GM18502 (cell line): ENCODE measurements at regions not wholly inside any gene's neighbourhood (a gene's known extent, or its start where the extent isn't known, plus 50 kb on each side); places are given as distances from the start of the nearest gene placed in this dataset.
"Not testable (repeated sequence)": the region's sequence is repeated elsewhere in the genome, so short reads cannot be mapped to it uniquely, and the experiment has no call there.

Experiments
- ATAC-seq: cut with Tn5 transposase; IDR thresholded peaks from one replicate; pipeline ENCODE4 v1.9.1; 2021; ENCODE audit warnings: mild to moderate bottlenecking; ENCODE audit not compliant: unreplicated experiment, poor library complexity

DNA sequence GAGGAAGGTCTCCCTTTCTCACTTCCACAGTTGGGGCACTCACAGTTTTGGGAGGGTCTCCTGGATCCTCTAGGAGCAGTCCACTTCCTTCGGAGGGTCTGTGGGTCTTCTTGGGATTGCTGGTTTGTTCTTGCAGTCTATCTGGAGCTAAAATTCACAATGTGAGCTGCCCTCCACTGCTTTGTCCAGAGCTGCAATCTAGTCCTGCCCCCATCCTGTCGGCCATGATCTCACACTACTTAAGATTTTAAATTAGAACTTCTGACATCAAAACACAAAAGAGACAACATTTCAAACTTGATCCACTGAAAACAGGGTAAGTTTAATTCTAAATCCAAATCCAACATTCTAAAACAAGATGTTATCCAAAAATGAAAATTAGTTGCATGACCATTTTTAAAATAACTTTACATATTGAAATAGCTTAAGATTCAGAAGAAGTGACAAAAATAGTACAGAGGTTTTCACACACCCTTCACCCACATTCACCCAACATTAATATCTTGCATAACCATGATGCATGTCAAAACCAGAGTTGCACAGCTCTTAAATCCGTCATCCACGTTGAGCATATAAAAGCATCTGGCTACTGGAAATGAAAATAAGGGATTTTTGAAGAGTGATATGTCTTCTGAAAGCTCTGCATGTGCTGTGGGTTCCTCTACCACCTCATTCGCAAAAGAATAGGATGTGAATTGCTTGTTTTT lies 113.7 kb upstream of the EPB41L4A start:
- ATAC-seq: peak; percentile 50

DNA sequence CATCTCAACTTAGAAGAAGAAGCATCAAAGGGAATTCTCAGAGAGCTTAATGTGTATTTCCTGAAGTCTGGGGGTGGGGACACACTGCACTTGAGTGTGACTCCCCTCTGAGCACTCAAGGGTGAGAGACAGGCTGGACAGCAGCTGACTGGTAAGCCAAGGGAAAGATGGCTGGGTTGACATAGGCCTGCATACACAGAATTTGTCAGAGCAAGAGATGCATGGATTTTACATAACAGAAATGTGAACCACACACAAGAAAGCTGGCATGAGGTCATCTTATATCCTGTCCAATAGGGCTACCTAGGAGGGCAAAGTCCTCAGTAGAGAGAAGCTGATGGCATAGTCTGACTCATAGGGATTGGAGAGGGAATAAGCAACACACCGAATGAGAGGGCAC lies 114.3 kb upstream of the EPB41L4A start:
- ATAC-seq: peak; percentile 45

DNA sequence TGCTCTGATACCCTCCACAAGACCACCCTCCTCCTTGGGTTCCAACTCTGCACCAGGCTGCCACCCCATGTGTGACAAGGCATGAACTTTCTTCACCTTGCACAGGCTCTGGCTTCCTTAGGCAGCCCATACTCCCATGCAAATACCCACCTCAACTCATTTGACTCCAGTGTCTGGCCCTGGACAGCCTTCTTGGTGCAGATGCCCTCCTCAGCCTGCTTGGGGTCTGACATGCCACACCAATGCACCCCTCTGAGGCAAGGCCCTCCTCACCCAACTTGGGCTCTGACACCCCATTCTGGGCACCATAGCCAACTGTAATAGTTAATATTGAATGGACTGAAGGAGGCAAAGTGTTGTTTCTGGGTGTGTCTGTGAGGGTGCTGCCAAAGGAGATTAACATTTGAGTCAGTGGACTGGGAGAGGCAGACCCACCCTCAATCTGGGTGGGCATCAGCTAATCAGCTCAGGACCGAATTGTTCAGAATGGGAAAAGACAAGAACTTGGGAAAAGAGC lies 115.0 kb upstream of the EPB41L4A start:
- ATAC-seq: no peak

- ATAC-seq: peak; percentile 63
Measured at GRCh38 chr5:112534611-112535255, 115.7 kb upstream of the EPB41L4A start.

- no peak for ATAC-seq
Measured at GRCh38 chr5:112535356-112535755, 116.3 kb upstream of the EPB41L4A start.

- not testable (repeated sequence) for ATAC-seq
Measured at GRCh38 chr5:112544558-112544957, 125.5 kb upstream of the EPB41L4A start.

- ATAC-seq: no peak
Measured at GRCh38 chr5:112546946-112547592, 128.0 kb upstream of the EPB41L4A start.

- ATAC-seq: no peak
Measured at GRCh38 chr5:112548246-112548881, 129.3 kb upstream of the EPB41L4A start.

DNA sequence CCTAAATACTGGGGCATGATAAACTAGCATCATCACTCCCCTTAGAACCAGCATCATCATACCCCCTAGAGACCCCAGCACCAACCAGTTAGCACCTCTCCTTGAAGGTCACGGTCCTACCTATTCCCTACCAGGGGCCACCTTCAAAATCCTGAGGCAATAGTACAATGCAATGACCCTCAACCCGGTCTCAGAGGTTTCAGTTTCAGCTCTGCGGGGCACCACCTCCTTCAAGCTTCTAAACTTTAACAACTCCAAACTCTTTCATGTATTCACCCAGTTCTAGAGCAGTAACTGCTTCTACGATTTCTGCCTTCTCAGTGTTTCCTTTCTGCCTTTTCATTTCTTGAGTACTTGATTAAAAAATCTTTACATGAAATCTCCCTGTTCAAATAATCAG lies 130.1 kb upstream of the EPB41L4A start:
- ATAC-seq: peak; percentile 43

- peak; percentile 55 for ATAC-seq
Measured at GRCh38 chr5:112549605-112550166, 130.6 kb upstream of the EPB41L4A start.

- ATAC-seq: no peak
Measured at GRCh38 chr5:112551419-112552032, 132.4 kb upstream of the EPB41L4A start.

DNA sequence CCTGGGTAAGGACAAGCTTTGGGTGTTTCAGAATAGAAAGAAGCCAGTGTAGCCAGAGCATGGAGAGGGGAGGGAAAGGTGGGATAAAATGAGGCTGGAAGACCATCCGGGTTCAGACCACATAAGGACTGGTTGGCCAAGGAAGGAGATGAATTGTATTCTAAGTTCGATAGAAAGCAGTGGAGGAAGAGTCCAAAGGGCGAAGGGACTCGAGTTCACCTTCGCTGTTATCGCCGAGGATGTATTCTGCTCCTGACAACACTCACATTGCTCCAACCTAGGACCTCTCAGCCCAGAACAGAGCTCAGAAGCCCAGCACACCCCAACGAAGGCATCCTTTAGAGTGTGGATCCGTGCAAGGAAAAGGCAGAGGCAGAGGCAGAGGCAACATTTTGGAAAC lies 133.1 kb upstream of the EPB41L4A start:
- ATAC-seq: no peak

GRCh38 chr5:112552791-112553190 lies 133.7 kb upstream of the EPB41L4A start:
- no peak for ATAC-seq

- ATAC-seq: no peak
Measured at GRCh38 chr5:112554101-112554977, 135.3 kb upstream of the EPB41L4A start.

DNA sequence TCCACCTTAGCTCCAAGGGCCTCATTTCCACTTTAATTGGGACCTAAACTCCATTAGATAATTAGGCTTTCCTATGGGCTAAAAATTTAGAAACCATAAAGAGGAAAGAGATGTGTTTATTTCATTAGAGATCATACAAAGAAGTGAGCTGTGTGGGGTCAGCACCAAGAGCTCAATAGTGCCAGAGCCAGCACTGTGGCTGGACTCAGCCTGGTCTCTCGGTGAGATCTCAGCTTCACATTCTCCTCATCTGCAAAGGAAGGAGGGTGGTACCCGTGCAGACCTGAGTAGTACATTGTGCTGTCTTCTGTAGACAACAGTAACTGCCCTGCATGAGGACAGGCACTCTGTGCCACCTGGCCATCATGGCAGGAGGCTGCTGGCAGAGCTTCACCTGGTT lies 136.1 kb upstream of the EPB41L4A start:
- no peak for ATAC-seq

DNA sequence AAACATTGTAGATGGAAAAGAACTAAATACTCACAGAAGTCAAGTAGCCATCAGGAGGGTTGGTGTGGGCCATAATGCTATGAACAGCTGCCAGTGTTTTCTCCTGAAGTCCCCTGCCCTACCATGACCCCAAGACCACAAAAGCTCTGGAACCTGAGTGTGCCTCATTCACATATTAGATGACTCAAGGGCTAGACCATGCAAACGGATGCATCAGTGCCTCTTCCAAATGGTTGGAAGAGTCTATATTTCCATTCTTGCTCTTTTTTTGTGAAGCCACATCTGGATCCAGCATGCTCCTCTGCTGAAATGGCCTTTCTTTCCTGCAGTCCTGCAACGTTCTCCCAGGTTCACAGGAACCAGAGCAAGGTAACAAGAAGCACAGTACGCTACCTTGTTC lies 136.6 kb upstream of the EPB41L4A start:
- ATAC-seq: no peak

GRCh38 chr5:112559501-112559900 lies 140.4 kb upstream of the EPB41L4A start:
- ATAC-seq: not testable (repeated sequence)

DNA sequence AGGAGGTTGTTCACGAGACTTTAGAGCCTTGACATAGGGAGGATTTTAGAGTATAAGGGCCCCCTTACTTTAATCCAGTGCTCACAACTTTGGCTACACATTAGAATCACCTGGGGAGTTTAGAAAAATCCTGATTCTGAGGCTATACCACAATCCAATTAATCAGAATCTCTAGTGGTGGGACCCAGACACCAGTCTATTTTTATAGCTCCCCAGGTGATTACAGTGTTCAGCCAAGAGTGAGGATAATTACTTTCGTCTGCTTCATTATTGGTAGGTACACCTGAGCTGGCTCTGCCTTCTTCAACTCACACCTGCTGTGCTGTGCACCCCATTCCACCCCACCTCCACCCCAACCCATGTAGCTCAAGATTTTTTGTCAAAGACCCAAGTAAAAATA lies 141.3 kb upstream of the EPB41L4A start:
- ATAC-seq: no peak

DNA sequence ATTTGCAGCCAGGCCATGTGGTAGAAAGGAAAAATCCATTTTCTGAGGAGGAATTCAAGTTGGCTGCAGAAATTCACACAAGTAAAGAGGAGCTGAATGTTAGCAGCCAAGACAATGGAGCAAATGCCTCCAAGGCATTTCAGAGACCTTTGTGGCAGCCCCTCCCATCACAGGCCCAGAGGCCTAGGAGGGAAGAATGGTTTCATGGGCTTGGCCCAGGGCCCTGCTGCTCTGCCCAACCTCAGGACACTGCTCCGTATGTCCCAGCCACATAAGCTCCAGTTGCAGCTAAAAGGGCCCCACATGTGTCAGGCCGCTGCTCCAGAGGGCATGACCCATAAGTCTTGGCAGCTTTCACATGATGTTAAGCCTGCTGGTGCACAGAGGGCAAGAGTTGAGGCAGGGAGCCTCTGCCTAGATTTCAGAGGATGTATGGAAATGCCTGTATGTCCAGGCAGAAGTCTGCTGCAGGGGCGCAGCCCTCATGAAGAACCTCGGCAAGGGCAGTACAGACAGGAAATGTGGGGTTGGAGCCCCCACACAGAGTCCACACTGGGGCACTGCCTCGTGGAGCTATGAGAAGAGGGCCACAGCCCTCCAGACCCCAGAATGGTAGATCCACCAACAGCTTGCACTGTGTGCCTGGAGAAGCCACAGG lies 144.2 kb upstream of the EPB41L4A start:
- ATAC-seq: no peak
